NCI-H345 treated with DMSO at 0.1 percent for 48 hours (cell line): ENCODE measurements at regions not wholly inside any gene's neighbourhood (a gene's known extent, or its start where the extent isn't known, plus 50 kb on each side); places are given as distances from the start of the nearest gene placed in this dataset.

ENCODE experiments used
- DNase-seq: peaks from one replicate; lab custom pipeline; 2025; ENCODE audit not compliant: unreplicated experiment; lab: John Stamatoyannopoulos, UW

GRCh38 chr11:105553025-105553424 lies 56.8 kb upstream of the GRIA4 start:
- DNase-seq: no peak

GRCh38 chr11:105548359-105548758 lies 61.5 kb upstream of the GRIA4 start:
- DNase-seq: no peak

DNA sequence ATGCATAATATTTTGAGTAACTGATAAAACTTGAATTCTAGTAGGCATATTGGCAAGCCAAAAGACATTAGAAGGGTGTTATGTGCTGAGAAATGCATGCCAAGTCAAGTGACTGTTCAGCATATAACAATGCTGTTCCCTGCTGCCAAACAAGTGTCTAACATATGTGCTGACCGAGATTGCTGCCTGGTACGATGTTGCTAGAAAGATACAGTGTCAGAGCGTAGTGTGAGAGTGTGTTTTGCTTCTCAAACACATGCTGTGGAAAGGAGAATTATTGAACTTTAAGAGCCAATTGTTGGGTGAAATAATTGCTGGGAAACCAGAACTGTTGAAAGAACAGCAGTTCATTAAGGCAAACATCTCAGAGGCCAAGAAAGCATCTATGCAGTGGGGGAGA lies 71.3 kb upstream of the GRIA4 start:
- no peak for DNase-seq

DNA sequence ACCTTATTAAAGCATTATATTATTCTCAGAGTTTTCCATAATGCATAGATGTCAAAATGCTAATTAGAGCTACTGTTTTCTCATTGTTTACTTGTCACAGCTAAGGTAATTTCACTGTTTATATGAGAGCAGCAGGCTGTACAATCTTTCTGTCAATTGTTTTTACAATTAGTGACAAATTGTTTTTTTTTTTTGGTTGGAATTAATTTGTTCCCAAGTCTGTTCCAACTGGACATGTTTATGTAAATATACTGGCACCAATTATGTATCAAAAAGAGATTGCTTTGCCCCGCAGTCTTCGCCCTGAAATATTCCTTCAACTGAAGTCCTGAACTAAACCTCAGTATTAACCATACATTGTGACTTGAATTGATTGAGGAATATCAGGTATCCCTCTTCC lies 72.3 kb upstream of the GRIA4 start:
- DNase-seq: no peak

DNA sequence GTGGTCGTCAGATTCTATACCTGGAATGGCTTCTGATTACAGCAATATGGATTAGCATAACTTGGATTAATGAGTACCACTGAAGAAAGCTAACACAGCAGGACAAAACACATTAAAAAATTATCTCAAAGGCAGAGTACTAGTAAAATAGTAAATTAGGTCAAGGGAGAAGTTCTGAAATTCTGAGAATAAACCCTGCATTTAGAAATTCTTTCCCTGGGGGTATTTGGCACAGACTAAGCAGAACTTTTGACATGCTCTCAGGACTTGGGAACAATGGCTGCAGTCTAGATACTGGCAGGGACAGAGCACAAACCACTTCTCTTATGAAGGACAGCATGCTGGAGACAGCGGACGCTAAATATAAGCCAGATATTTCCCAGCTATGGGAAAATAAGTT lies 85.6 kb upstream of the GRIA4 start:
- no peak for DNase-seq

DNA sequence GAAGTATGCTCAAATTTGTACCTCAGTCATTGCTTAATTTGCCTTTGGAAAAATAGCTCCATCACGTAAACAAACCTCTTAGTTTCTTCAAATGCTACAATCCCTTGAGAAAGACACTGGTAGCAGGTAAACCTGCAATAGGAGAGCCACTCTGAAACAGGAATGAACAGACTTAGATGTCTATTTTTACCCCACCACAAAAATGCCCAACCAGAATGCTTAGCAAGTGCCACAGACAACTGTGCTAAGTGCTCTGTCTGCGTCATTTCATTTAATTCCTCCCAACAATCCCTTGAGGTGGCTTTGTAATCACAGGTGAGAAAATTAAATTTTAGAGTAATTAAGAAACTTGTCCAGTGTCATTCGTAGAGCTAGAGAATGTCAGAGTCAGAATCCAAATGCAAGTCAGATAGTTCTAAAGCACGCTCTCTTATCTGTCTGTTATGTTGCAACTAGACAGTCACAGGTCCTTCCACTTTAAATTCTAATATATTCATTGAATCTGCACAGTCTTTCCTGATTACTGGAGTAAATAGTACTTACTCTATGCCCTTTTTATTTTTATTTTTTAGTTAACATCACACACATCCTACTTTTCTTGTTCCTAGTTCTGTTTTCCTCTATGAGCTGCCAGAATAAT lies 89.0 kb upstream of the GRIA4 start:
- no peak for DNase-seq

DNA sequence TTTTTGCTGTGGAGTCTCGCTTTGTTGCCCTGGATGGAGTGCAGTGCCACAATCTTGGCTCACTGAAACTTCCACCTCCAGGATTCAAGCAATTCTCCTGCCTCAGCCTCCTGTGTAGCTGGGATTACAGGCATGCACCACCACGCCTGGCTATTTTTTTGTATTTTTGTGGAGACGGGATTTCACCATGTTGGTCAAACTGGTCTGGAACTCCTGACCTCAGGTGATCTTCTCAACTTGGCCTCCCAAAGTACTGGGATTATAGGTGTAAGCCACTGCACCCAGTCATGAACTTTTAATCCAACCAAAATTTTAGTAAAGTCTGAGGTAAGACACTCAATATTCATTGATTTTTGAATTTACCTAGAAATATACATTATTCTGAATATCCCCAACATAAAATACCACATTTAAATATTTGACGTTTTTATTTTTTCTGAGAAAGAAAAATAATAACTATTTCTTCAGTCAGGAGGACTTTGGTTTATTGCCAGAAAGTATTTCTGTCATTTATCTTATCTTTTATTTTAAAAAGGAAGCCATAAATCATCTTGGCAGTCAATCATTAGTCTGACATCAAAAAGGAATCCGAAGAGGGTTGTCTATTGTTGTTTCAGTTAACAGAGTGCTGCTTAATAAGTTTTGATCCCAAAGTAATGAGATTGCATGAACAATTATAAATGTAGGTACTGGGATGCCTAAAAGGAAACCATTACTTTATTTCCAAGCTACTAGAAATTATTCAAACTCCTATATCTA lies 102.2 kb upstream of the GRIA4 start:
- DNase-seq: no peak

- DNase-seq: no peak
Observed at GRCh38 chr11:105492010-105492409, 117.9 kb upstream of the GRIA4 start.

GRCh38 chr11:105491394-105491793 lies 118.5 kb upstream of the GRIA4 start:
- DNase-seq: no peak

DNA sequence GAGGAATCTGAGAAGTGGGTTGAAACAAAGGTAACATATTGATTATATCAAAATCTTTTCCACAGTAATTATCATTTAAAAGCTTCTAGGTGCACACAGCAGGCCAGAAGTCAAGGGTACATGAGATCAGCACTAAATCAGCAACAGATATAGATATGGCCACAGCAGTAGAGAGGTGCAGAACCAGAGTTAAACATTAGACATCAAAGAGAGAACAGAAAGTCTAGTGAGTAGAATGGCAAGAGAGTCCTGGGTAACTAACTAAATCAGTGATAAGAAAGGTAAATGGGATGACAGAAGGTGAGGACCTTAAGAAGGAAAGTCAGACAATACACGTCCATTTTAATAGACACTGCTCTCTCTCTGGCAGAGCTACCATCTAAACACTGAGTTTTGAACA lies 119.5 kb upstream of the GRIA4 start:
- no peak for DNase-seq

GRCh38 chr11:105489446-105489845 lies 120.4 kb upstream of the GRIA4 start:
- DNase-seq: peak; percentile 44

GRCh38 chr11:105486929-105487328 lies 122.9 kb upstream of the GRIA4 start:
- no peak for DNase-seq

GRCh38 chr11:105469931-105470330 lies 139.9 kb upstream of the GRIA4 start:
- DNase-seq: no peak

GRCh38 chr11:105468154-105468553 lies 141.7 kb upstream of the GRIA4 start:
- DNase-seq: no peak

GRCh38 chr11:105466582-105467228 lies 143.2 kb upstream of the GRIA4 start:
- no peak for DNase-seq

GRCh38 chr11:105458071-105458470 lies 151.8 kb upstream of the GRIA4 start:
- no peak for DNase-seq

DNA sequence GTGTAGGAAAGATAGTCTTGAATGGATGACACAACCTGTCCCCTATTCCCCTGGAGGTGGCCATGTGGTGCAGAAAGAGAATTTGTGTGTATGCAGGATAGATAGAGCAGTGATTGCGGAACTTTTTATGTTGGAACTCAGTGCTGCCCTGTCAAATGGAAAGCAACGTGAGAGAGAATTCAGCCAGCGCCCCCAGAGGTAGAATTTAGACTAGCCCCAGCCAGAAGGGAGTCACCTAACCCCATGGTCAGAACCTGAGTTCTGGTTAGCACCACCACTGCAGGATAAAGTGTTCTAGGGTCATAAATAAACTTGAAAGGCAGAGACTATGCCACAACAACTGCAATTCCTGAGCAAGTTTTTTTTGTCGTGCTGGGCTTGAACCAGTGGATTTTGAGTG lies 152.9 kb upstream of the GRIA4 start:
- DNase-seq: no peak

GRCh38 chr11:105449100-105449734 lies 160.7 kb upstream of the GRIA4 start:
- DNase-seq: no peak

DNA sequence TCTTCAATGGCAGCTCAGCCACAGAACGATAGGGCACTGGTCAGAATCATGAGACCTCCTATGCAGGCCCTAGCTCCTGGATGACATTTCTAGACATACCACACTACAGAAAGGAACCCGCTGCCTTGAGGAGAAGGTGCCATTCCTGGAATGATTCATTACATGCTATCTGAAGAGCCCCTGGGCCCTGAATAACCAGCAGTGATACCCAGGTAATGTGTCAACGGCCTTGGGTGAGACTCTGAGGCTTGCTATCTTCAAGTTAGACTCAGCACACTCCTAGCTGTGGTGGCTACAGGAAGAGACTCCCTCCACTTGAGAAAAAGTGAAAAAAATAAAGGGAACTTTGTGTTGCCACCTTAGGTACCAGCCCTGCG lies 161.2 kb upstream of the GRIA4 start:
- DNase-seq: no peak

DNA sequence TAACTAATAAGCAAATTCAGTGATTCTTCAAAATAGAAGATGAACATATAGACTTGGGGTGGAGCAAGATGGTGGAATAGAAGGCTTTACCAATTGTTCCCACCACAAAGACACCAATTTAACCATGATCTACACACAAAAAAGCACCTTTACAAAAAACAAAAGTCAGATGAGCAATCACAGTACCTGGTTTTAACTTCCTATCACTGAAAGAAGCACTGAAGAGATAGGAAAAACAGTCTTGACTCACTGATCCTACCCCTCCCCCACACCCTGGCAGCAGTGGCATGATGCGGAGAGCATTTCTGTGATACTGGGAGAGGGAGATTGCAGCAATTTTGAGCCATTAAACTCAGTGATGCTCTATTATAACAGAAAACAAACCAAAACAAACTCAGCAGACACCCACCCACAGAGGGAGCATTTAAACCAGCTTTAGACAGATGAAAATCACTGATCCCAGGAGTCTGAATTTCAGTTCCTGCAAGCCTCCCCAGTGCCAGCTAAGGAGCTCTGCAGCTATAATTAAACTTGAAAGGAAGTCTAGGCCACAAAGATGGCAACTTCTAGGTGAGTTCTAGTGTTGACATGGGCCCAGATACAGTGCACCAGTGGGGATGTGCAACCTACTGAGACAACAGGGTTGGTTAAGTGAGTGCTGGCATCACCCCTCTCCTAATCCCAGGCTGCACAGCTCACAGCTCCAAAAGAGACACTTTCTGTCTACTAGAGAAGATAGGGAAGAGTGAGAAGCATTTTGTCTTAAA lies 161.8 kb upstream of the GRIA4 start:
- no peak for DNase-seq

DNA sequence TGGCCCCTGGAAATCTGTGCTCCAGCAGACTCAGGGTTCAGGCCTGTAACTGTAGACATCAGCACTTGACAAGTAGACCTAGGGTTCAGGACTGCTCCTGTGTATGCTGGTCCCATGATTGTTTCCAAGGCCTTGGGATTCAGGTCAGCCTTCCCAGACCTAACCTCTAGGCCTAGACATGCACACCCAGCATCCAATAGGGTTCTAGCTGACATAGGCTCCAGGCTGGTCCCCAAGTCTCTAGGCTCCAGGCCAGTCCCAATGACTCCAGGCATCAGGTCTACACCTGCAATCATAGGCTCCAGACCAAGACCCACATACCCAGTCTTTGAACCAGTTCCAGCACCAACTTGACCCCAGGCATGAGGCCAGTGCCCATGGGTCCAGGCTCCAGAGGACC lies 166.2 kb upstream of the GRIA4 start:
- DNase-seq: no peak
